Breast epithelium (tissue), 4 donors: ENCODE measurements at regions not wholly inside any gene's neighbourhood (a gene's known extent, or its start where the extent isn't known, plus 50 kb on each side); places are given as distances from the start of the nearest gene placed in this dataset.

Source experiments
- DNase-seq, 2 donors: peaks; one replicate each; pipeline ENCODE4 v3.0.0-alpha.2; 2019; ENCODE audit warnings: low spot score in 2 of 2
- H3K27ac ChIP-seq, 2 donors: fragments of 200-600 bp; sonication (generic) in 1 of 2; one replicate each; pipeline ENCODE4 v1.5.1; 2016 to 2019; ENCODE audit warnings: mild to moderate bottlenecking in 1 of 2
- H3K27me3 ChIP-seq, 2 donors: fragments of 200-600 bp; sonication (generic) in 1 of 2; one replicate each; pipeline versions ENCODE4 v1.5.1 to v1.6.0; 2017 to 2019; ENCODE audit warnings: control low read depth in 1 of 2, mild to moderate bottlenecking in 1 of 2
- H3K36me3 ChIP-seq: fragments of 200-600 bp; one replicate; pipeline ENCODE4 v1.5.1; 2019
- H3K4me1 ChIP-seq, 2 donors: fragments of 200-600 bp; sonication (generic); one replicate each; pipeline ENCODE4 v1.5.1; 2016 to 2019; ENCODE audit warnings: control low read depth in 1 of 2
- H3K4me3 ChIP-seq, 3 donors: fragments of 200-600 bp; sonication (generic); 1 replicate in 2 of 3; 2 replicates in 1 of 3; pipeline ENCODE4 v1.5.1; 2016 to 2019; ENCODE audit warnings: mild to moderate bottlenecking in 3 of 3, moderate library complexity in 2 of 3
- H3K9me3 ChIP-seq, 2 donors: fragments of 200-600 bp; sonication (generic) in 1 of 2; one replicate each; pipeline ENCODE4 v1.5.1; 2016 to 2019; ENCODE audit warnings: control low read depth in 1 of 2
- POLR2A ChIP-seq: fragments of 450-650 bp; IDR thresholded peaks from one replicate; pipeline ENCODE4 v1.6.1; 2016; ENCODE audit warnings: antibody characterized with exemption, mild to moderate bottlenecking, moderate library complexity
- POLR2AphosphoS5 ChIP-seq, 3 donors: sonication (generic); formaldehyde crosslinking; IDR thresholded peaks; one replicate each; pipeline ENCODE4 v1.6.1; 2017; ENCODE audit warnings: antibody characterized with exemption in 3 of 3
- intact Hi-C: fragments of 100-400 bp; cut with DNase I; formaldehyde crosslinking; loops from one replicate; pipeline ENCODE4 v1.15.1; 2023; ENCODE audit warnings: low total_unique reads
- TF ChIP-seq, protein P1 (sequence below), 3 donors: fragments of 450-650 bp; IDR thresholded peaks; one replicate each; pipeline ENCODE4 v1.5.1; 2016 to 2017; ENCODE audit warnings: antibody characterized with exemption in 3 of 3, mild to moderate bottlenecking in 3 of 3, moderate library complexity in 3 of 3

DNA sequence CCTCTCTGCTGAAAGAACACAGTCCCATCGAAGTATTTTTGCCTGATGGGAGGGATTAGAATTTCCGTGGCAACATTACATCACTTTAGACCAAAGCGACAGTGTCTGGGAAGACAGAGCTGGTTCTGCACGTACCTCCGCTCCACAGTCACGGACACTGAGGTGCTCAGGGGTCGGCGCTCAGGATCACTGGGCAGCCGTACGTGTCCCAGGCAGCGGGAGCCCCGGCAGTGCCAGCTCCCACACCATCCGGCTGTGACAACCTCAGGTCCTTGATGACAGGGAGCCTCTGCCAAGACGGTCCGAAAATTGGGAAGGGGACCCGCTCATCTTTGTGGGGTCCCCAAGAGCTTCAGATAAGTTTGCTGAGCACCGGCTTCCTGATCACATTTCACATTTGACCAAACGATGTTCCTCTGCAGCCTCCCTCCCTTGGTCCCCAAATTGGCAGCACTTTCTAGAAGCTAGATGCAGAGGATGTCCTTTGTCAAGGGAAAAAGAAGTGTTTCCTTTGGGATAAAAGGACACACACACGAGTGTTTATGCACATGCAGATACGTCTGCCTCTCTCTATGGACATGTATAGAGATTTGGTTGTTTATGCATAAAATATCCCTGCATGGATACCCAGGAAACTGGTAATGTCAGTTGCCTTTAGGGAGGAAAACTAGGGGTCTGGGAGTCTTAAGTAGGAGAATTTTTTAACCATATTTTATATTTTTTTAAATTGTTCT lies 61.6 kb upstream of the LINC01488 start:
- Histone ChIP-seq H3K4me3 (no peak overlapping the region), H3K36me3 (no peaks in the 10 kb centered on the region), H3K27me3 (no peaks in the 10 kb centered on the region), H3K9me3 (peaks cover 3 to 7% of the 10 kb centered on the region in 2 donors), H3K27ac (no peak overlapping the region), H3K4me1 (no peaks in the 10 kb centered on the region)
- no peak for DNase-seq
- TF ChIP-seq POLR2AphosphoS5 (IDR thresholded peaks at IDR 0.05) (no peak), POLR2A (no peak)
- TF ChIP-seq, protein P1, sequence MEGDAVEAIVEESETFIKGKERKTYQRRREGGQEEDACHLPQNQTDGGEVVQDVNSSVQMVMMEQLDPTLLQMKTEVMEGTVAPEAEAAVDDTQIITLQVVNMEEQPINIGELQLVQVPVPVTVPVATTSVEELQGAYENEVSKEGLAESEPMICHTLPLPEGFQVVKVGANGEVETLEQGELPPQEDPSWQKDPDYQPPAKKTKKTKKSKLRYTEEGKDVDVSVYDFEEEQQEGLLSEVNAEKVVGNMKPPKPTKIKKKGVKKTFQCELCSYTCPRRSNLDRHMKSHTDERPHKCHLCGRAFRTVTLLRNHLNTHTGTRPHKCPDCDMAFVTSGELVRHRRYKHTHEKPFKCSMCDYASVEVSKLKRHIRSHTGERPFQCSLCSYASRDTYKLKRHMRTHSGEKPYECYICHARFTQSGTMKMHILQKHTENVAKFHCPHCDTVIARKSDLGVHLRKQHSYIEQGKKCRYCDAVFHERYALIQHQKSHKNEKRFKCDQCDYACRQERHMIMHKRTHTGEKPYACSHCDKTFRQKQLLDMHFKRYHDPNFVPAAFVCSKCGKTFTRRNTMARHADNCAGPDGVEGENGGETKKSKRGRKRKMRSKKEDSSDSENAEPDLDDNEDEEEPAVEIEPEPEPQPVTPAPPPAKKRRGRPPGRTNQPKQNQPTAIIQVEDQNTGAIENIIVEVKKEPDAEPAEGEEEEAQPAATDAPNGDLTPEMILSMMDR (IDR thresholded peaks at IDR 0.05), result no peak
- intact Hi-C loops, result no loop called here

DNA sequence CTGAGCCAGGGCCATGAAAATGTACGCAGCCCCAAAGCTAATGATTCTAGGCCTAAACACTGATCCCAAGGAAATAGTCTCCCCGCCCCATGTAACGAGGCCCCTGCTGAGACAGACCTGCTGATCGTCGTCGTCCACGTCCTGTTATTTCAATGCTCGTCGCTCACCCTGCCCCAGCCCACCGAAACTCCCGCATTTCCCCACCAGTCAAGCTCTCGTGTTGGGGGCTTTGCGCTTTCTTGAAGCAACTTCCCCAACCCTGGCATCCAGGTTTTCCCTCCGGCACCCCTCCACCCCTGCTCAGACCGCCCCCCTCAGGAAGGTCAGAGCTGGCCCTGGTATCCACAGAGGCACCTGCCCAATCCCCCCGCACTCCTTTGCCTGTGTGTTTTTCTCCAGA lies 58.8 kb upstream of the LINC01488 start:
- TF ChIP-seq POLR2AphosphoS5 (IDR thresholded peaks at IDR 0.05), result no peak
- TF ChIP-seq, protein P1 (IDR thresholded peaks at IDR 0.05), result no peak
- intact Hi-C loops, result no loop called here

DNA sequence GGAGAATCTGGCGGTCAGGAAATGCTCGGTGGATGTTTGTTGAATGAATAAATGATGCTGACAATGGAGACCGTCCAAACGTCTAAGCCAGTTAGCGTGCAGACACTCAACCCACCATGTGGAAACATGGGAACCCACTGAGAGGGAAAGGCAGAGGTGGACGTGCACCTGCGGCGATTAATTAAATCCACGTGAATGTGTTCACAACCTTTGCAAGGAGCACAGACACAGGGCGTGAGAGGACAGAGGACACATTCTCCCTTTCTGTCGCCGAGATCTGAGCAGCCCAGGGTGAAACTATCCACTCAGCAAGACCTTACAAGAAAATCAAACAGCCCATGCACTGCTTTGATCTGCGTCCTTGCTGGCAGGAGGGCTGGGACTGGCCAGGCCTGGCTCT lies 58.3 kb upstream of the LINC01488 start:
- H3K36me3 ChIP-seq, result no peaks in the 10 kb centered on the region
- no peaks in the 10 kb centered on the region for H3K27me3 ChIP-seq
- DNase-seq, result no peak
- TF ChIP-seq, protein P1 (IDR thresholded peaks at IDR 0.05), result no peak
- TF ChIP-seq POLR2AphosphoS5 (IDR thresholded peaks at IDR 0.05) (no peak), POLR2A (no peak)
- no peaks in the 10 kb centered on the region for H3K4me1 ChIP-seq
- intact Hi-C loops, result no loop called here
- H3K4me3 ChIP-seq, result no peak overlapping the region
- peaks cover 8 to 12% of the 10 kb centered on the region in 2 donors for H3K9me3 ChIP-seq
- H3K27ac ChIP-seq, result no peak overlapping the region

More for the DNA sequence above, 58.8 kb upstream of the LINC01488 start:
- Histone ChIP-seq H3K27ac (no peak overlapping the region), H3K4me3 (no peak overlapping the region), H3K9me3 (peaks cover 8 to 12% of the 10 kb centered on the region in 2 donors), H3K27me3 (no peaks in the 10 kb centered on the region), H3K36me3 (no peaks in the 10 kb centered on the region), H3K4me1 (no peaks in the 10 kb centered on the region)
- DNase-seq, result no peak

DNA sequence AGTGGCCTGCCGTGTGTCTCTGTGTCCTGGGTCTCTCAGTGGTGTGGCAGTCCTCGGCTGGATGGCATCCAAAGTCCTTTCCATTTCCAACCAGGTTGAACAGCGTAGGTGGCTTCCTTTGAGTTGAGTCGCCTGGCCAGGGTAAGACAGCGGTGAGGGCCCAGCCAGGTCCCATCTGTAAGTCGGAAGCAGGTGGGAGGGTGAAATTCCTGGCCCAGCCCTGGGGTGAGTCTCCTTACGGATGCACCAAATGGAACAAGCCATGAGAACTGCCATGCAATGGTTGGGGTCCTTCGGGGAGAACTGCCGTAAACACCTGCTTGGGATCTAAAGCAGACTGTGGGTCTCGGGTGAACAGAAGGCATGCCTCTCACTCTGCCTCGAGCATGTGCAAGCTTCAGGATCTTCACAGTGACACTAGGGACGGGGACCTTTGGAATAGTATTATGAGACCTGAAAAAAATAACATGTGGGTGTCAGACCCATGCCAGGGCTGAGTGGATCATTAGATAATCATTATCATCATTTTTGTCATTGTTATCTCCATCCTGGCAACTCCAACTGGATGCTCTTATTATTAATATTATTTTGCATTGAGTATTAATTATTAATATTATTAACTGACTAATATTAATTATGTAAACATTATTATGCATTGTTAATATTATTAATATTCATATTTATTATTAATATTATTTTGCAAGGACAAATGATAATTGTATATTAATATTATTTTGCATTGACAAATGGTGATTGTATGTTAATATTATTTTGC lies 57.7 kb upstream of the LINC01488 start:
- no peak for DNase-seq
- H3K27me3 ChIP-seq, result no peaks in the 10 kb centered on the region
- H3K4me1 ChIP-seq, result no peaks in the 10 kb centered on the region
- peaks cover 8 to 12% of the 10 kb centered on the region in 2 donors for H3K9me3 ChIP-seq
- intact Hi-C loops, result no loop called here
- no peaks in the 10 kb centered on the region for H3K36me3 ChIP-seq
- TF ChIP-seq, protein P1 (IDR thresholded peaks at IDR 0.05), result no peak
- TF ChIP-seq POLR2AphosphoS5 (IDR thresholded peaks at IDR 0.05), result no peak
- no peak for TF ChIP-seq POLR2A
- H3K27ac ChIP-seq, result no peak overlapping the region
- no peak overlapping the region for H3K4me3 ChIP-seq

DNA sequence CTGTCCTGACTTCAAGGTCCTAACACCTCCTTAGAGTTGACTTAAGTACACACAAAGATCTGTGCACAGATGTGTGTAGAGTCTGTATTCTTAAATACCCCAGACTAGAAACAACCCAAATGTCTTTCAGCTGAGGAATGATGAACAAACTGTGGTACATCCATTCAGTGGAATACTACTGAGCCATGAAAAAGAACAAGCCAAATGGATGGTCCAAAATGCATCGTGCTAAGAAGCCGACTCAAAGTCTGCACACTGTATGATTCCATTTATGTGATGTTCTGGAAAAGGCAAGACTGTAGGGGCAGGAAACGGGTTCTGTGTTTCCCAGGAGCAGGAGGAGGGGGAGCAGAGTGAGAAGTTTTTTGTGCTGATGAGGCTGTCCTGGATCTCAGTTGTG lies 56.7 kb upstream of the LINC01488 start:
- peaks cover 8 to 12% of the 10 kb centered on the region in 2 donors for H3K9me3 ChIP-seq
- no peak for TF ChIP-seq POLR2AphosphoS5 (IDR thresholded peaks at IDR 0.05)
- TF ChIP-seq, protein P1 (IDR thresholded peaks at IDR 0.05), result no peak
- no peak for TF ChIP-seq POLR2A
- H3K4me3 ChIP-seq, result no peak overlapping the region
- no peaks in the 10 kb centered on the region for H3K27me3 ChIP-seq
- no peaks in the 10 kb centered on the region for H3K36me3 ChIP-seq
- intact Hi-C loops, result no loop called here
- H3K27ac ChIP-seq, result no peak overlapping the region
- DNase-seq, result no peak
- H3K4me1 ChIP-seq, result no peaks in the 10 kb centered on the region
